Activated naive CD8-positive, alpha-beta T cell treated with anti-CD3 and anti-CD28 coated beads for 36 hours (primary cell): ENCODE measurements at regions not wholly inside any gene's neighbourhood (a gene's known extent, or its start where the extent isn't known, plus 50 kb on each side); places are given as distances from the start of the nearest gene placed in this dataset.
"Not testable (repeated sequence)": the region's sequence is repeated elsewhere in the genome, so short reads cannot be mapped to it uniquely, and the experiment has no call there.

Experiments used
- DNase-seq: peaks from one replicate; pipeline ENCODE4 v3.0.0; 2021
- H3K27ac Mint-ChIP-seq: one replicate; pipeline ENCODE4 v1.8.0; 2022; ENCODE audit warnings: mild to moderate bottlenecking, moderate library complexity, mixed read lengths
- H3K27me3 Mint-ChIP-seq: one replicate; pipeline ENCODE4 v1.8.0; 2022; ENCODE audit warnings: mild to moderate bottlenecking, mixed read lengths
- H3K36me3 Mint-ChIP-seq: one replicate; pipeline ENCODE4 v1.8.0; 2021; ENCODE audit warnings: mild to moderate bottlenecking, mixed read lengths
- H3K4me1 Mint-ChIP-seq: one replicate; pipeline ENCODE4 v1.8.0; 2021; ENCODE audit warnings: mixed read lengths
- H3K4me3 Mint-ChIP-seq: one replicate; pipeline ENCODE4 v1.8.0; 2022; ENCODE audit warnings: mild to moderate bottlenecking, moderate library complexity, mixed read lengths
- H3K9me3 Mint-ChIP-seq: one replicate; pipeline ENCODE4 v1.8.0; 2022; ENCODE audit warnings: mixed read lengths

DNA sequence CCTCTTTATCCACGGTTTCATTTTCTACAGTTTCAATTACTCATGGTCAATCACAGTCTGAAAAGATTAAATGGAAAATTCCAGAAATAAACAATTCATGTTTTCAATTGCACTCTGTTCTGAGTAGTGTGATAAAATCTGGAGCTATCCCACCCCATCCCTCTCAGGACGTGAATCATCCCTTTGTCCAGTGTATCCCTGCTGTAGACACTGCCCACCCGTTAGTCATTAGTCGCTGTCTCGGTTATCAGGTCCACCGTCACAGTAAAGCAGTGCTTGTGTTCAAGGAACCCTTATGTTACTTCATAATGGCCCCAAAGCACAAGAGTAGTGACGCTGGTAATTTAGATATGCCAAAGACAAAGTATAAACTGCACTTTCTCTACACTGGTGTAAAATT lies 141.0 kb upstream of the LMNTD1 start:
- H3K27ac Mint-ChIP-seq = no peak overlapping the region
- no peak overlapping the region for H3K4me3 Mint-ChIP-seq
- H3K4me1 Mint-ChIP-seq = no peaks in the 10 kb centered on the region
- no peak for DNase-seq
- H3K9me3 Mint-ChIP-seq = peaks cover 2% of the 10 kb centered on the region
- H3K27me3 Mint-ChIP-seq = no peaks in the 10 kb centered on the region
- no peaks in the 10 kb centered on the region for H3K36me3 Mint-ChIP-seq

DNA sequence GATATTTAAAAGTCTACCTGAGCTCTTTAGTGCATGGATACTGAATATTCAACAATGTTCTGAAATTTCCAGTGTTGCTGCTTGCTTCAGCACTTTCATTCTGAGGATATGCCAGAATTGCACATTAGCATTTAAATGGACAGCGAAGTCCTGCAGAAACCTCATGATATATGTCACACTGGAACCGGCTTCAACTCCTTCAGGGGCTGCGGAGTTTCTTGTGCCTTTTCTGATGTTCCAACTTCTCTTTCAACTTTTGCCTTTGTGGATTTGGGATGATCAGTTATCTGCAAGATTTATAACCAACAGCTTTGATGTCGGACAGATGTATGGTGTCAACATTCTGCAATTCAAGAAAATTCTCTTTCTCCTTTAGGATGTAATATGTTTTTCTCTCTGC lies 142.5 kb upstream of the LMNTD1 start:
- Mint-ChIP-seq H3K27ac (no peak overlapping the region), H3K9me3 (peaks cover 2% of the 10 kb centered on the region), H3K4me3 (no peak overlapping the region), H3K4me1 (no peaks in the 10 kb centered on the region), H3K27me3 (no peaks in the 10 kb centered on the region), H3K36me3 (no peaks in the 10 kb centered on the region)
- DNase-seq = no peak

DNA sequence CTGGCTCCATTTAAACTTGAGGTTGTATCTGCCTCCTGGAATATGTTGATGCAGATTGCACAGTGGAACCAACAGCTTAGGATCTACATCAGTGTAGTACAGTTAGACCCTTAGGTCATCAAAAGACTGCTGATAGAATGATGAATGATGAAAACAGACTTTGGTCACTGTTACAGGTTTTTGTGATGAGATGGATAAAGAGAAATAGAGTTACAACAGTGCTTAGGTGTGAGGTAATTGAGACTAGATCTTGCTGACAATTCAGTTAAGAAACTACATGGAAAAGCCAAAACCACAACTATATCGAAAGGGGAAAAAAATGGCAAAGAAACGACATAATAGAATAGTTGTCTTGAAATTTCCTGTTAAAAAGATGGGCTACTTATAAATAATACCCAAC lies 145.7 kb upstream of the LMNTD1 start:
- H3K4me1 Mint-ChIP-seq = no peaks in the 10 kb centered on the region
- no peak overlapping the region for H3K27ac Mint-ChIP-seq
- H3K4me3 Mint-ChIP-seq = no peak overlapping the region
- no peak for DNase-seq
- H3K36me3 Mint-ChIP-seq = no peaks in the 10 kb centered on the region
- no peaks in the 10 kb centered on the region for H3K27me3 Mint-ChIP-seq
- H3K9me3 Mint-ChIP-seq = peaks cover 4% of the 10 kb centered on the region

DNA sequence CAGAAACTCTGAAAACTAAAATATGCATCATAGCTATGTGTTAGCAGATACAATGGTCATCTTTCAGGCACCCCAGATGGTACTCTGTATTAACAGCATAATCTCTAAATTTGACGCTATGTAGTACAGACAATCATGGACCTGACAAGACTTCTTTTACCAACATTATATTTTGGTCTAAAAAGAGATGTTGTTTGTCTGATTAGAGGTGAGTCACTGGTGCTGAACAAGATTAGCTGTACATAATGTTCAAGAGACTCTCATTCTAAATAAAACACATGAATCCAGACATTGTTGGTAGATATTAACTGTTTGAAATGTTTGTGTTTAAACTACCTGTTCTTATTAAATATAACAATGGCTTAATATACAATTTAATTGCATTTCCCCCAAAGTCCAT lies 146.4 kb upstream of the LMNTD1 start:
- Mint-ChIP-seq H3K27me3 (no peaks in the 10 kb centered on the region), H3K4me3 (no peak overlapping the region), H3K27ac (no peak overlapping the region), H3K4me1 (no peaks in the 10 kb centered on the region), H3K36me3 (no peaks in the 10 kb centered on the region), H3K9me3 (peaks cover 4% of the 10 kb centered on the region)
- DNase-seq = no peak

DNA sequence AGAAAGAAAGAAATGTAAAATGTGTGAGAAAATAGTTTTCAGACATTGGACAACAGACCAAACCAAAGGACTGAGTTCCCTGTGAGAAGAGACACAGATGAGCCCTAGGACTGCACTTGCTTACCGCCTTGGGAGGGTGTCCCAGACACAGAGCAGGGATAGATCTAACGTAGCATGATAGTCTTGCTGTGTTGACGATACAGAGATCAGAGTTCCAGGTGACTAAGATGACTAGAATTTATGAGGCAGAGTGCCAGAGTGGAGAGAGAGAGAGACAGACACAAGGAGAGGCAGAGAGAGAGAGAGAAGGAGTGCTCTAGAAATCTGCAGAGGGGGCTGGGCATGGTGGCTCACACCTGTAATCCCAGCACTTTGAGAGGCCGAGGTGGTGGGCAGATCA lies 148.2 kb upstream of the LMNTD1 start:
- H3K9me3 Mint-ChIP-seq = peaks cover 4% of the 10 kb centered on the region
- no peak overlapping the region for H3K27ac Mint-ChIP-seq
- H3K27me3 Mint-ChIP-seq = no peaks in the 10 kb centered on the region
- H3K4me3 Mint-ChIP-seq = no peak overlapping the region
- H3K36me3 Mint-ChIP-seq = no peaks in the 10 kb centered on the region
- H3K4me1 Mint-ChIP-seq = no peaks in the 10 kb centered on the region
- DNase-seq = no peak

DNA sequence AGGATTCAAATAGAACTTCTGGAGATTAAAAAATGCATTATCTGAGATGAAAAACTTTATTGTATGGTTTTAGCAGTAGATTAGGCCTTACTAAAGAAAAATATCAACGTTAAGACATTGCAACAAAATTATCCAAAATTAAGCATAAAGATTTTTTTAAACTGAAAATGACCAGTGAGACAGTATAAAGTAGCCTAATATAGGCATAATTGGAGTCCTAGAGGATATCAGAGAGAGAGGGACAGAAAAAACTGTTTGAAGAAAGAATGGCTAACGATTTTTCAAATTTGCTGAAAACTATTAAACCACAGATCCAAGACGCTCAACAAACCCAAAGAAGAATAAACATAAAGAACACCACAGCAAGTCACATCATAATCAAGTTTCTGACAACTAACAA lies 149.5 kb upstream of the LMNTD1 start:
- H3K4me3 Mint-ChIP-seq = no peak overlapping the region
- DNase-seq = no peak
- no peaks in the 10 kb centered on the region for H3K36me3 Mint-ChIP-seq
- peaks cover 4% of the 10 kb centered on the region for H3K9me3 Mint-ChIP-seq
- H3K27me3 Mint-ChIP-seq = no peaks in the 10 kb centered on the region
- no peak overlapping the region for H3K27ac Mint-ChIP-seq
- H3K4me1 Mint-ChIP-seq = no peaks in the 10 kb centered on the region

DNA sequence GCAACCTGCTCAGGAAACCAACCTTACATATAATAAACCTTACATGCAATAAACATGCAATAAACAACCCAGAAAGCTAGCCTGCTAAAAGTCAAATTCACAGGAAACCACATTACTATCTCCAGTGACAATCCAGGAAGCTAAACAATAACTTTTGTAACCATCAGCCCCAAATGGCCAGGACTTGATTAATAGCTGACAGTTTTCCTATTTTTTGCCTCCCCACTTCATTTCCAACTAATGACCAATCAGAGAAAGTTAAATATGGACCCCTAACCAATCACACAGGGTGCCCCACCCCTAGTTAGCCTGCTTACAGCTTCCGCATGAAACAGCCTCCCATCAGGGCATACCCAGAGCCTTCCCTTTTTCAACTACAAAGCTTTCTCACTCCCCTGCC lies 152.2 kb upstream of the LMNTD1 start:
- DNase-seq = no peak
- Mint-ChIP-seq H3K4me1 (no peaks in the 10 kb centered on the region), H3K27ac (no peak overlapping the region), H3K27me3 (no peaks in the 10 kb centered on the region), H3K36me3 (no peaks in the 10 kb centered on the region), H3K9me3 (peaks cover 4% of the 10 kb centered on the region), H3K4me3 (no peak overlapping the region)

DNA sequence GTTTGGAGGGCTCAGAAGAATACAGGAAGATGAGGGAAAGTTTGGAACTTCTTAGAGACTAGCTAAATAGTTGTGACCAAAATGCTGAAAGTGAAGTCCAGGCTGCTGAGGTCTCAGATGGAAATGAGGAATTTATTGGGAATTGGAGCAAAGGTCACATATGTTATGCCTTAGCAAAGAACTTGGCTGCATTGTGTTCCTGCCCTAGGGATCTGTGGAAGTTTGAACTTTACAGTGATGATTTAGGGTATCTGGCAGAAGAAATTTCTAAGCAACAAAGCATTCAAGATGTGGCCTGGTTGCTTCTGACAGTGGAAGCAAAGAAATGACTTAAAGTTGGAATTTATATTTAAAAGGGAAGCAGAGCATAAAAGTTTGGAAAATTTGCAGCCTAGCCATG lies 153.6 kb upstream of the LMNTD1 start:
- DNase-seq, H3K4me1 Mint-ChIP-seq, H3K4me3 Mint-ChIP-seq, H3K36me3 Mint-ChIP-seq, H3K9me3 Mint-ChIP-seq, H3K27me3 Mint-ChIP-seq, H3K27ac Mint-ChIP-seq: not testable (repeated sequence)

DNA sequence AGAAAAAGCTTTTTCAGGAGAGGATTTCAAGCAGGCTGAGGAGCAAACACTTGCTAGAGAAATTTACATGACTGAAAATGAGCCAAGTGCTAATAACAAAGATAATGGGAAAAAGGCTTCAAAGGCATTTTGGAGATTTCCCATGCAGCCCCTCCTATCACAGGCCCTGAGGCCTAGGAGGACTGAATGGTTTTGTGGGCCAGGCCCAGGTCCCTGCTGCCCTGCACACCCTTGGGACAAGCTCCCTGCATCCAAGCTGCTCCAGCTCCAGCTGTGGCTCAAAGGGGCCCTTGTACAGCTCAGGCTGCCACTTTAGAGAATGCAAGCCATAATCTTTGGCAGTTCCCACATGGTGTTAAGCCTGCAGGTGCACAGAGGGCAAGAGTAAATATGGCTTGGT lies 154.0 kb upstream of the LMNTD1 start:
- H3K36me3 Mint-ChIP-seq = no peaks in the 10 kb centered on the region
- peaks cover 4% of the 10 kb centered on the region for H3K9me3 Mint-ChIP-seq
- no peak overlapping the region for H3K4me3 Mint-ChIP-seq
- H3K27ac Mint-ChIP-seq = no peak overlapping the region
- no peaks in the 10 kb centered on the region for H3K4me1 Mint-ChIP-seq
- no peak for DNase-seq
- H3K27me3 Mint-ChIP-seq = no peaks in the 10 kb centered on the region

DNA sequence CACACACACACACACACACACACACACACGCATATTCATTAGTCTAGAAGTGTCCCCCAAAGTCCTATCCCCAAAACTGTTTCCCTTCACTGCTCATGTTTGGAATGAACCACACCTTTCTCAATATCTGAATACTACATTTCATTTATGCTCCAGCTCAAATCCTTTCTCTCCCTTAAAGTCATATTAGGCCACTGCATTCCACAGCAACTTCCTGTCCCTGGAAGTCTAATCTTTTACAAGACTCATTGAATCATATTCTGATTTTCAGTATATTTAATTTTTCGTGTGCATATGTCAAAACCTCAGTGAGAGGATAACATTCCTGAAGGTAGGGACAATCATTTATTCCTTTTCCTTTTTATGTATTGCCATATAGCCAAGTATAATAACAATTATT lies 155.6 kb upstream of the LMNTD1 start:
- H3K36me3 Mint-ChIP-seq = no peaks in the 10 kb centered on the region
- H3K9me3 Mint-ChIP-seq = peaks cover 3% of the 10 kb centered on the region
- H3K27me3 Mint-ChIP-seq = no peaks in the 10 kb centered on the region
- no peak overlapping the region for H3K27ac Mint-ChIP-seq
- DNase-seq = no peak
- no peak overlapping the region for H3K4me3 Mint-ChIP-seq
- no peaks in the 10 kb centered on the region for H3K4me1 Mint-ChIP-seq

DNA sequence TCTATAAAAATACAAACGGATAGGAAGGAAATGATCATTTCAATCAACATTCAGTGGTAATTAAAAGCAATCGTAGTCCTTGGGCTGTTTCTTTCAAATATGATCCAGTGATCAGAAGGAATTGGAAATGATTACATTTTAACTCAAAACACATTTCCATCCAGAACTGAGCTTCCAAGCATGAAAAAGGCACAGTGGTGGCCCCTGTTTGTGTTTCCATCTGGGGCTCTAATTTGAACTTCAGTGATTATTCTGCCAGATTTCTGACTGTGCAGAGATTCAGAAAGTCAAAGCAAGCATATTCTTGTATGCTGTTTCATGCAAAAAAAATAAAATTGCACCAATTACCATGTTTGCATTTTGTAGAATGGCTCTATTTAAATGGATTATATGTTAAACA lies 157.0 kb upstream of the LMNTD1 start:
- Mint-ChIP-seq H3K27ac (no peak overlapping the region), H3K4me1 (no peaks in the 10 kb centered on the region), H3K36me3 (no peaks in the 10 kb centered on the region), H3K4me3 (no peak overlapping the region), H3K9me3 (peaks cover 3% of the 10 kb centered on the region), H3K27me3 (no peaks in the 10 kb centered on the region)
- DNase-seq = no peak

DNA sequence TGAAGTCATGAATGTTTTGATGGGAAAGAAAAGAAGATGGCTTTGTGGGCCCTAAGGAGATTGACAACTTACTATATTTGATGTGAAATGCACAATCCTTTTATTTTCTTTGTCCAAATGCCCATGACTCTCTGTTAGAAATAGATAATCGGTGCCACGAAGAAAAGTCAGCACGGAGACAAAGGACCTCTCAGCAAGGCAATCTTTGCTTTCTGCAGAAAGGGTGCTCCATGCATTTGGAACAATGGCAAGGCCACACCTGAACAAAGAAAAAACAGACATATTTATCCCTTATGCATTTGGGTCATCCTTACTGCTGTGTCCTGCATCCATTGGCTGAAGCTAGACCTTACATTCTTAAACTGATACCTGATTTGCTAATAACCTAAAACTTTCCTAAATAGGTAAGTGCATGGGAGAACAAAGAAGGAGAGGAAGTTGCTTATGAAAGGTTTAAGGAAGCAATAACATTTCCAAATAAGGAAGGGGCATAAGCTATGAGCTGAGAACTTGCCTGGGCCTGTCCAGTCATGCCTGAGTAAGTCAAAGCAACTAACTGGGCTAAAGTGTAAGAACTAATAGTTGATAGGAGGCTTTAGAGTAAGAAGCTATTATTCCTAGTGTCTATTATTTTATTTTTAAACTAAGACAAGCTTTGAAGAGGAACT lies 158.0 kb upstream of the LMNTD1 start:
- H3K27me3 Mint-ChIP-seq, H3K9me3 Mint-ChIP-seq, DNase-seq, H3K27ac Mint-ChIP-seq, H3K4me1 Mint-ChIP-seq, H3K36me3 Mint-ChIP-seq, H3K4me3 Mint-ChIP-seq: not testable (repeated sequence)

DNA sequence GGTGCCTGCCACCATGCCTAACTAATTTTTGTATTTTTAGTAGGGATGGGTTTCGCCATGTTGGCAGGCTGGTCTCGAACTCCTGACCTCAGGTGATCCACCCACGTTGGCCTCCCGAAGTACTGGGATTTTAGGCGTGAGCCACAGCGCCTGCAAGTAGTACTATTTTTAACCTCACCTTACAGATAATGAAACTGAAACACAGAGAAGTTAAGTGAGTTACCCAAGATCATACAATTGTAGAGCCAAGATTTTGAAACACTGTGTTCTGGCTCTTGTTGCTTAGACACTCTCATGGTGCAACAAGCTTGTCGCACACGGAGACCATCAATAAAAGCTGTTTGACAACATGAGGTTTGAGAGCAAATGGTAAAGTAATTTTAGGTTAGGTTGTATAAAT lies 159.1 kb upstream of the LMNTD1 start:
- H3K36me3 Mint-ChIP-seq = no peaks in the 10 kb centered on the region
- no peaks in the 10 kb centered on the region for H3K27me3 Mint-ChIP-seq
- H3K27ac Mint-ChIP-seq = no peak overlapping the region
- DNase-seq = no peak
- no peaks in the 10 kb centered on the region for H3K4me1 Mint-ChIP-seq
- no peaks in the 10 kb centered on the region for H3K9me3 Mint-ChIP-seq
- H3K4me3 Mint-ChIP-seq = no peak overlapping the region

DNA sequence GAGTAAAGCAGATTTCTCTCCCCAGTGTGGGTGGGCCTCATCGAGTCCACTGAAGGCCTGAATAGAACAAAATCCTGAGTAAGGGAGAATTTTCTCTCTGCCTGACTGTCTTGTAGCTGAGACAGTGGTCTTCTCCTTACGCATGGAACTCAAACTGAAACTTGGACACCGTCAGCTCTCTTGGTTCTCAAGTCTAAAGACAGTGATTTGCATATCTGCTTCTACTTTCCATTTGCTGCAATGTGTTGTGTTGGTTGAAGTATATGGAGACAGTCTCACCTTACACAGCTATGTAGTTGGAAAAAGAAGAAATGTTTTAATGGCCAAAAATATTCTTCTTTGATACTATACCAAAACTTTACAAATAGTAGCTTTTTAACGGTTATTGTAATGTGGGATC lies 160.2 kb upstream of the LMNTD1 start:
- no peak overlapping the region for H3K27ac Mint-ChIP-seq
- H3K4me1 Mint-ChIP-seq = no peaks in the 10 kb centered on the region
- H3K9me3 Mint-ChIP-seq = no peaks in the 10 kb centered on the region
- DNase-seq = no peak
- no peak overlapping the region for H3K4me3 Mint-ChIP-seq
- no peaks in the 10 kb centered on the region for H3K36me3 Mint-ChIP-seq
- H3K27me3 Mint-ChIP-seq = no peaks in the 10 kb centered on the region

DNA sequence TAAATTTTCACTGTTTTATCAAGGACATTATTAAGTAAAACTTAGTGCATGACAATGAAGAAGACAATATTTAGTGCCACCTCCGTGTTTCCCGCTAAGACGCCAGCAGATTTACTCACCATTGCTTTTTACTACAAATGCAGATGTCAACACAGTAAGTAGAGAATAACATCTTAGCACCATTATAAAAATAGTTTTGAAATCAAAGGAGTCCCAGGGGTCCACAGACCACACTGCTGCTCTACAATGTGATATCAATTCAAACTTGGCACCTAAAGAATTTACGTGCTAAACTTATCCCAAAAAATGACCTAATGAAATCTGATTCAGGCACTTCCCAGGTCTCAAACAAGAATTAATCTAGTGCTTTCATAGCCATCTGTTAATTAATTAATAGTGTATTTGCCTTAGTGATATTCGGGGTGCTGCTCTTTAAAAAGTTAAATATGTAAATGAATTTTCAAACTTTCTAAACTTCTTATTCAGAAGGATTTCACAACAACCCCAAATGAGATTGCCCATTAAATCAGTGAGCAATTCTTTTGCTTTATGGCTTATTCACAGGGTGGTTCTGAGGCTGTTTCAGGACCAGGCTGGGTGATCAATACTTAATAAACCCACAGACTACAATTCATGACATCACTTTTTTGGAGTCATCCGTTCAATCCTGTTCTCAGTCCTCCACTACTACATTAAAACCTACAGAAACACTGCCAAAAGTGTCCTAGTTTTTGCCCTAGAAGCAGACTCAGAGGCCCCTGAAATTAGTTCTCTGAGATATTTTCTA lies 161.3 kb upstream of the LMNTD1 start:
- no peak overlapping the region for H3K4me3 Mint-ChIP-seq
- H3K27me3 Mint-ChIP-seq = peaks cover 7% of the 10 kb centered on the region
- no peaks in the 10 kb centered on the region for H3K36me3 Mint-ChIP-seq
- H3K27ac Mint-ChIP-seq = no peak overlapping the region
- DNase-seq = no peak
- no peaks in the 10 kb centered on the region for H3K9me3 Mint-ChIP-seq
- no peaks in the 10 kb centered on the region for H3K4me1 Mint-ChIP-seq

DNA sequence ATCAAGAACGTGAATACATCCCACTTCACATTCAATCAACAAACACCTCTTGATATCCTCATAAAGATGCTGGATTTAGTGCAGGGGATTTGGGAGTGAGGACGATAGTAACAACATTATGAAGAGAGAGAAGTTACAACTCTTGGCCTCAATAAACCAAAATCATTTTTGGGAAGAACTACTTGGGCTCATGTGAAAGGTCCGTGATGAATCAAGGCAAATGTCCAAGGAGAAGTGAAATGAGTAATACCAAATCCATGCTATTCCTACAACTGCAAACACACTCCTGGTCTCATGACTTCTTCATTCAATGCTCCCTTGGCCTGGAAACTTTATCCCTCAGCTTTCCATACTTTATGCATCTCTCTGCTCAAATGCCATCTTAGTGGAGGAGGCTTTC lies 162.0 kb upstream of the LMNTD1 start:
- Mint-ChIP-seq H3K9me3 (no peaks in the 10 kb centered on the region), H3K27me3 (peaks cover 8% of the 10 kb centered on the region), H3K36me3 (no peaks in the 10 kb centered on the region), H3K4me1 (no peaks in the 10 kb centered on the region), H3K27ac (no peak overlapping the region), H3K4me3 (no peak overlapping the region)
- DNase-seq = no peak
